ENCODE measurements at regions not wholly inside any gene's neighbourhood (a gene's known extent, or its start where the extent isn't known, plus 50 kb on each side); places are given as distances from the start of the nearest gene placed in this dataset.
"Not testable (repeated sequence)": the region's sequence is repeated elsewhere in the genome, so short reads cannot be mapped to it uniquely, and the experiment has no call there.

DNA sequence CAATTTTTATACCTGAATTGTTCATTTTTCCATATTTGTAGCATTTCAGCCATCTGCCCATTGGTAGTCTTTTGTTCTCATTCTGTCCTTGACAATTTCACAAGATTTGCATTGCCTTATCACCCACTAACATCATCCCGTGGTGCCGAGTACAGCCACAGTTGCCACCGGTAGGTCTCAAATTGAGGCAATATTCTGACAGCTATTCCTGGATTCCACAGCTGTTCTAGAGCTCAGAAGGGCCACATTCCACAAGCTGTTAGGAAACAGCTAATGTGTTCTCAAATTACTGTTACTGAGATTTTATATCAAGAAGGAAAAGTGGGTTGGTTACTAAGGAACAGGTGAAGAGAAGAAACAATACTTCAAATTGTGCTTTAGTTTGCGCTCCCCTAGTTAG lies 178.8 kb downstream of the RPRM start:
- no peak for DNase-seq

DNA sequence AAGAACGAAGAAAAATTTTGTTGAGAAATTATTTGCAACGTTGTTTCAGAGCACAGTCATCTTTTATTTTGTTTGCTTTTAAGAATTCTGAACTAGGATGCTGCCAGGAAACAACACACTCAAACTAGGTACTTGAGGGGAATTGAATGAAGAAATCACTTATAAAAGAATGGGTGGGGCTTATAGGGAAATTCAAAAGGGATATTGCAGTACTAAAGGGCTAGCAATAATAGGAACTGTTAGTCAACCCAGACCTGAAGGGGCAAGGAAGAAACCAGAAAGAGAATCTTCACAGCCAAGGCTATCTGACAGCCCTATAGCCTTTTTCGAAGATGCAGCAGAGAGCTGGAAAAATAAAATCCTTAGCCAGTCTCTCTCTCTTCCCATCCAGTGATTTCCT lies 179.3 kb downstream of the RPRM start:
- DNase-seq, result no peak

DNA sequence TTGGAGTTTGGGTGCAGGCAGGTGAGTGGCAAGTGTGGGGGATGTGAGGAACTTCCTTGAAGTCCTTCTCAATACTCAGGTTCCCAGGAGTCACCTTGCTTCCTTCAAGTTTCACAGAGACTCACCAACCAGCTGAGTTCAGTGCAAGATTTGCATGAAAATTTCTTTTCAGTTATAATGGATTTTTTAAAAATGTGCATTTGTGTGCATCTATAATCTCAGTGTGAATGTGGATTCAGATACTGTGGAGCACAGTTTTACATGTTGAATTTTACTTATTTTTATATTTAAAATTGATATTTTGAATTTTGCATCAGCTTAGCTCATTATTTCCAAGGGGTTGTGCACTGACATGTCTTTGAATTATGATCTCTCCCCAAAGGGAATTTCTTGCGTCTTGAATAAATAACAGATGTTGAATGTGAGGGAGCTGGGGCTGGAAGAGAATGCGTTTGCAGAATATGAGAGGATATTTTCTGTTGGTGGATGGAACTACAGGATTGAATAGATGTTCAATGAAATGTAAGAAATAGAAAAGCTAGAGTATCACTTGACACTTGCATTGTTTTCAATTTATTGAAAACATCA lies 184.3 kb downstream of the RPRM start:
- DNase-seq, result no peak

DNA sequence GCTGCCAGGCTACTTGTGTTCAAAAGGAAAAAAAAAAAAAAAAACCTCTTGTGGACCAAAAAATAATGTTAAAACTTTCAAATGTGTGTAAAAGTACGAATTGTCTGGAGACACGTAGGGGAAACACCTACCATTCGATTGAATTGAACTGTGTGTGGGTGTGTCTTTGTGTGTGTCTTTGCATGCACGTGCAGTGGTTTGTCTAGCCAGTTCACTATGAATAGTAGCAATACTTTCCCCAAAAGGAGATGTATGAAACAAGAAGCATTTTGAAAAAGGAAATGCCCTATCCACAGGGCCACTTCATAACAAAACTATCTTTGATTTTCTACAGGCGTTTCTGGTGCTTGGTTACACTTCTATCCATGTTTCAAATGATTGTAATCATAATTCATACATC lies 186.8 kb downstream of the RPRM start:
- DNase-seq, result no peak

DNA sequence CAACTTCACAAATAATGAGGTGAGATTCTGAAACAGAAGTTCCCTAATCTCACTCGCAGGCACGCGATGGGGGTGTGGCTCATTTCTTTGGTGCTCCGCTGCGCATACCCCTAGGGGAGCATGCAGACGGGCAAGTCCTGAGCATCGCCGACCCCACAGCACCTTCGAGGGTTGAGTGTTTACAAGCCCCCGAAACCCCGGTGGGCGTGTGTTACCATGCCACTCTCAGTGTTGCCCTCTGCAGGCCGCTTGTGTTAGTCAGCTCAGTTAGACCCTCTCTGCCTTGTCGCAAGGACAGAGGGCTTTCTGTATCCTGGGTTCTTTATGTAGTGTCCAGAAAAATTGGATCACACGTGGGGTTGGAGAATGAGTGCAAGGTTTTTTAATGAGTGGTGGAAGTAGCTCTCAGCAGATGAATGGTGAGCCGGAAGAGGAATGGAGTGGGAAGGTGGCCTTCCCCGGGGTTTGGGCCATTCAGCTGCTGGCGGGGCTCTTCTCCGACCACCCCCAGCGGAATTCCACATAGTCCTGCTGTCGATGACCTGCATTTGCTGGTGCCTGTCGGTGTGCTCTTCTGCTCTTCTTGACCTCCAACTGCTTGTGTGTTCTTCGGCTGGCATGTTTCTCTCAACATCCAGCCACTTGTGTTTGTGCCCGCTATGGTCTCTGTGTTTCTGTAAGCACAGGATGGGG lies 191.3 kb downstream of the RPRM start:
- DNase-seq, result no peak

DNA sequence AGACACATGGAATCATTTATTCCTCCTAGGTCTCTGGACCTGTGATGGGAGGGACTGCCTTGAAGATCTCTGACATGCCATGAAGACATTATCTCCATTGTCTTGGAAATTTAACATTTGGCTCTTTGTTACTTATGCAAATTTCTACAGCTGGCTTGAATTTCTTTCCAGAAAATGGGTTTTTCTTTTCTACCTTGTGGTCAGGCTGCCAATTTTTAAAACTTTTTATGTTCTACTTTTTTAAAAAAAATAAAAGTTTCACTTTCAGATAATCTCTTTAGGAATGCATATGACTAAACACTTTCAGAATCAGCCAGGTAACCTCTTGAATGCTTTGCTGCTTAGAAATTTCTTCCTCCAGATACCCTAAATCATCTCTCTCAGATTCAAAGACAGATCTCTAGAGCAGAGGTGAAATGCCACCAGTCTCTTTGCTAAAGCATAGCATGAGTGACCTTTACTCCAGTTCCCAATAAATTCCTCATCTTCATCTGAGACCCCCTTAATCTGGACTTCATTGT lies 209.6 kb downstream of the RPRM start:
- no peak for DNase-seq

DNA sequence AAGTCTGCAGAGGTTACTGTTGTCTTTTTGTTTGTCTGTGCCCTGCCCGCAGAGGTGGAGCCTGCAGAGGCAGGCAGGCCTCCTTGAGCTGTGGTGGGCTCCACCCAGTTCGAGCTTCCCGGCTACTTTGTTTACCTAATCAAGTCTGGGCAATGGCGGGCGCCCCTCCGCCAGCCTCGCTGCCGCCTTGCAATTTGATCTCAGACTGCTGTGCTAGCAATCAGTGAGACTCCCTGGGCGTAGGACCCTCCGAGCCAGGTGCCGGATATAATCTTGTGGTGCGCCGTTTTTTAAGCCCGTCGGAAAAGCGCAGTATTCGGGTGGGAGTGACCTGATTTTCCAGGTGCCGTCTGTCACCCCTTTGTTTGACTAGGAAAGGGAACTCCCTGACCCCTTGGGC lies 221.7 kb downstream of the RPRM start:
- not testable (repeated sequence) for DNase-seq

DNA sequence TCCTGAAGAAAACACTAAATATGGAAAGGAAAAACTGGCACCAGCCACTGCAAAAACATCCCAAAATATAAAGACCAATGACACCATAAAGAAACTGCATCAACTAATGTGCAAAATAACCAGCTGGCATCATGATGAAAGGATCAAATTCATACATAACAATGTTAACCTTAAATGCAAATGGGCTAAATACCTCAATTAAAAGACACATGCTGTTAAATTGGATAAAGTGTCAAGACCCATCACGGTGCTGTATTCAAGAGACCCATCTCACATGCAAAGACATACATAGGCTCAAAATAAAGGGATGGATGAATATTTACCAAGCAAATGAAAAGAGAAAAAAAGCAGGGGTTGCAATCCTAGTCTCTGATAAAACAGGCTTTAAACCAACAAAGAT lies 231.9 kb downstream of the RPRM start:
- DNase-seq, result not testable (repeated sequence)

DNA sequence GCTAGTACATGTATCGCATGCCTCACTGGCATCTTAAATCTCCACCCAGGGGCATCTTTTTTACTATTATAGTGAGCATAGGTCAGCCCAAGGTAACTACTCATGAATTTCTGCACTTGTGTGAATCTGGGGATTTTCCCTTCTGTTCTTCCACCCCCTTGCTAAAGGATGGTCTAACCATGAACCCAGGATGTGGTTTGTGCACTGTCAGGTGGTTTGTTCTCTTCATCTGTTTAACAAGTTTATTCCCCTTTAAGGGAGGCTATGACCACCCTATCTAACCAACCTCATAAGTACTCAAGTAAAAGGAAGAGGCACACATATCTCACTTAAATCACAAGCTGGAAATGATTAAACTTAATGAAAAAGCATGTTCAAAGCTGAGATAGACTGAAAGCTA lies 243.0 kb downstream of the RPRM start:
- DNase-seq, result no peak

DNA sequence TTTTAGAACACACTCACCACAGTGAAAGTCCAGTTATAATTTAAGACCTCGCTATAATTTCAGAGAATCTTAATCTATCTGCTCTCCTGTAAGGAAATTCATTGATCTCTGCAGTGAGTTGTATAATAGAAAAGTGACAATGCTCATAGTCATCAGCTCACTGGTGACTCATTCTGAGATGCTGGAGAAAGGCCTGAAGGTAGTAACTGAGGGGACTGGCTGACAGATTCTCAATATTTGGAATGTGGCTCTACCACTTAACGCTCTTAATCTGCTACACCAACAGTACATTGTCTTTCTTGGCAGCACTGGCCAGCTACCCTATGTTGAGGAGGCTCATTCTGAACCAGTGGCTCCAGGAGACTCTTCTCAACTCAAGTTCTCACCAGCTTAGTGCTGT lies 246.1 kb downstream of the RPRM start:
- DNase-seq, result no peak

DNA sequence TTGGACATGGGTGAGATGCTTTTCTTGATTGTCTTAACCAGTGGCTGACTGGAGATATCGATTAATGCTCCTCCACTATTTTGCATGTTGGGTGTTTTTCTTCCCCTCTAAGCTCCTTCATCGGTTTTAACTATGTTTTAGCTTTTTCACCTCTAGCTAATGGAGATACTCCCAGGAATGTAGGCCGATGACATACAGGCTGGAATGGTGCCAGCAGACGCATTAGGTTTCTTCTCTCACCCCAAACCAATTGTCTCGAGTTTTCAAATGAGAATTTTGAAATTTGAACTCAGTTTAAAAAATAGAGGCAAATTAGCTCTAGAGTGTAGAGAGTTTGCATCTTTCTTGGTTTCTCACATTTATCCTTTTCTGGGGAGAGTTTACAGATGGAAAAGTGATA lies 247.6 kb downstream of the RPRM start:
- no peak for DNase-seq

DNA sequence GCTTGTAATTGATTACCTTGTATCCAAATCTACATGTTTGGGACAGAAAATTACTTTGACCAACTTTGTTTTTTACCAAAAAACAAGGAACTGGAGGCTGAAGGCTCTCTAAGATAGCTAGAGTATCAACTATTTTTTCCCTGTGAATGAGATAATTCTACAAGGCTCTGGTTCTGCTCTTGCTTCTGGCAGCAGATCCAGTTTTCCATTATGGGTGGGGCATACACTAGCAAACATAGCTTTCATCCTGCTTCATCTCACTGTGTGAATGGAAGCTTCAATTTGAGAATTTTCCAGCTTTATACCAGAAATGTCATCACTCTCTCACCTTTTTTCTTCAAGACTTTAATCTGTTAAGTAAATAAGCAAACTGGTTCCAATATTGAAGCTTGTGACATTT lies 249.7 kb downstream of the RPRM start:
- DNase-seq, result no peak

DNA sequence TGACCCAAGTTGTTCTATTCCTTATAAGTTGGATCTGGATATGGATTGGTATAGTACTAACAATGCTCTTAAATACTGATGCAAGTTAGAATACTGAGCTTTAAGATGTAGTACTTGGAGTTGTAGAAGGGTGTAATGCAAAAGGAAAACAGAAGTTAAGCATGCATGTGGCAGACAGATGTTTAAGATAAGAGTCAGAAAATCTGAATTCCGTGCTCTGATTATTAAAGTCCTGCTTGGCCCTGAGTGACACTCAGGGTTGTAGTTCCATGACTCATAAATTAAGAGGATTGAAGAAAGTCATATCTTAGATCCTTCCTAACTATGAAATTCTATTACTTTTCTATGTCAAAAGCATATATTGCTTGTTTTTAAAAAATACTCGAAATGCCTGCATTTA lies 250.6 kb downstream of the RPRM start:
- DNase-seq, result no peak

DNA sequence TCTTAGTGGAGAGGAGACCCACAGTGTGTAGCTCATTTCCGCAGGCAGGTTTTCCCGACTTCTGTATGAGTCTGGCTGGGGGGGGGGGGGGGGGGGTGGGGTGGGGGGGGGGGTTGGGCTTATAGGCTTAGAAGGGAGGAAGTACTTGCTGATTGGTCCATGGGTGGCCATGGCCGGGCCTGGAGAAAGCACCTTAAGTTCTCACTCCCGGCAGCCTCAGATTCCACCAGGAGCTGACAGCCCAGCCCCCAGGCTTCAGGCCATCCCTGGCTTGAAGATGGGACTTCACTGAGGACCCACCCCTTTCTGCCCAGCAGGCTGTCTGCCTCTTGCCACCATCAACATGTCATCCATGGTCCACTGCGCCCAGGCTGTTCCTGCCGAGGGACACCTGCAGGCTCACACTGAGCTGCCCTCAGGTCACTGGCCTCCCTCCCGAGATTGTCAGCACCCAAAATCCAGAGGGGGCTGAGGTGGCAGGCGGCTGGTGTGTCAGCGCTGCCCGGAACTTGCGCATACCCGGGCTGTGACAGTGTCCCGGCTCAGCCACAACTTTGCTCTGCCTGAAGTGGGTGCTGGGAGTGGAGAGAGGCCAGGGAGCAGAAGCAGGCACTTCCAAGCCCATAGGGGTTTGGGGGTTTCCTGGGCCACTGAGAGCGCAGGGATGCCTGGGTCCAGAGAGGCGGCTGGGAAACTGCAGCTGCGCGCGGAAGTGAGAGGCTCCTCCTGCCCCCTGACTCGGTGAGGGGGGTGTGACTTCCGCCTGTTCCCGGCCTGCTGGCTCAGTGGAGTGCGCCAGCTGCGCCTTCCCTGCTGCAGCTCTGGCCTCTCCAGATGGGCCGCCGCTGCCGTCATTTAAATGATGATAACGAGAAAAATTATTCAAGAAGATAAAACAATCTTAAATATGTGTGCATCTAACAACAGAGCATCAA lies 256.1 kb downstream of the RPRM start:
- DNase-seq, result no peak

DNA sequence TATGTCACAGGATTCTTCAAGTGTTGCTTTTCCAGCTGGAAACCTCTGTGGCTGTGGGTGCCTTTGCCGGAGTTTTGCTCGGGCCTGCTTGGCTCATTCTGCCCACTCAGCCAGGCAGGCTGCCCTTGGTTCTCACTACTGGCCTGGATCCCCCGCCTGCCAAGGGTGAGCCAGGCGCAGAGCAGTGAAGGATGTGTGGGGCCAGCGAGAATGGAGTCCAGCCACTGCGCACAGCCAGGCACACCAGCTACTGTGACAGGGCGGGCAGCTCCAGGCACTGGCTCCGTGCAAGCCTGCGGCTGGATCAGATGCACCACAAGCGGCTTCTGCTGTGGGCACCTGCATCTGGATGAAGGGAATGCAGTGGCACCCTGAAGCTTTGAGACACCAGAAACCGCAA lies 257.1 kb downstream of the RPRM start:
- DNase-seq, result no peak

DNA sequence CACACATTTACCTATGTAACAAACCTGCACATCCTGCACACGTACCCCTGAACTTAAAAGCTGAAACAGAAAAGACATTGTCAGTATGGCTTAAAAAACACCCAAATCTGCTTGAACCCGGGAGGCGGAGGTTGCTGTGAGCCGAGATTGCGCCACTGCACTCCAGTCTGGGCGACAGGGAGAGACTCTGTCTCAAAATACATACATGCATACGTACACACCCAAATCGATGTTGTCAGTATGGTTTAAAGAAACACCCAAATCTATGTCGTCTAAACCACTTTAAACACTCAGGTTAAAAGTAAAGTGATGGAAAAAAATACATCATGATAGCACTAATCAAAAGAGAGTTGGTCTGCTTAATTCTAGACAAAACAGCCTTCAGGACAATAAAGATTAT lies 257.5 kb downstream of the RPRM start:
- no peak for DNase-seq

DNA sequence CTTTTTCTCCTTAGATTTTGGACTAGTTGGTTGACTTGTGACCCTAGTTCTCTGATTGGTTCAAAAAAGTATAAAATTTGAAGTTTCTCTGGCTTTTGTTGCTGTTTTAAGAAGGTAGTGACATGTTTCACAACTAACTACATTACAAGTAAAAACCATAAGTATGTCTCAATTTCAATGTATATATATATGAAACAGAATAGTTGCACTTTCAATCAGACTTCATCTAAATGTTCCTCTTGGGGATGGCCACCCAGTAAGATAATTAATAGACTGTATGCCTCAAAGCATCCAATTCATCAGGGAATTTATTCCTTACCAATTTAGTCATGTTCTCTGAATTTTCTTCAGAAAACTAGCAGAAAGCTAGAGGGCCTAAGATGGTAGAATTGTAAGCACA lies 259.7 kb downstream of the RPRM start:
- DNase-seq, result no peak

DNA sequence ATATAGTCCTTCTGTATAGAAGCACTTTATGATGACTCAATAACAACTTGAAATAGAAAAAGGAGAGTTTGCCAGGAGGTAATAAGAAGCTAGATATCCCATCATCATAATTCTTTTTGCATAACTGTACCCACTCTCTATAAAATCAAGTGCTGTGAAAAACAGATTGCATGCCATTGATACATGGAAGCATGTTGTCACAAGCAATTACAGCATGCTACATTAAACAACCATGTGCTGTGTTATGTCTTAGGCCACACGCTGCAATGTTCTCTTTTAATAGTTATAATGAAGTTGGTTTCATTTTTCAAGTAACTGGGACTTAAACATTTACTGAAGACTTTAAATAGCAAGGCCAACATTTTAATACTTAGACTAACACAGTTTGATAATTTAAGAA lies 264.2 kb downstream of the RPRM start:
- DNase-seq, result no peak

DNA sequence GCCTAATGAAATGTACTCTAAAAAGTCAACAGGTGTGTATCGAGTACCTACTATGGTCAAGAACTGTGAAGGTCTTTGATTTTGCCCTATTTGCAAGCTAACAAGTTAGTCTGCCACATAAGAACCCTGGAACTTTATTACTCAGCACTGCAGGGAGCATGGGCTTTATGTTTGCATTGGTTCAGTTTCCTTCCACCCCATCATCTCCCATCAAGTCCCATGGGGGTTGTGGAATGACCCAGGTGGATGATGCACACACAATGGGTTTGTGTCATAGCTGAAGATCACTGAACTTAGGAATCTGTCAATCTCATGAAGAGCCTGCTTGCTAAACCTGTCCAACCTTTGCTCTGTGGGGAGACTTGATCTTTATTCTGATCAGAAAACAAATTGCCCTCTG lies 265.5 kb downstream of the RPRM start:
- DNase-seq, result no peak

DNA sequence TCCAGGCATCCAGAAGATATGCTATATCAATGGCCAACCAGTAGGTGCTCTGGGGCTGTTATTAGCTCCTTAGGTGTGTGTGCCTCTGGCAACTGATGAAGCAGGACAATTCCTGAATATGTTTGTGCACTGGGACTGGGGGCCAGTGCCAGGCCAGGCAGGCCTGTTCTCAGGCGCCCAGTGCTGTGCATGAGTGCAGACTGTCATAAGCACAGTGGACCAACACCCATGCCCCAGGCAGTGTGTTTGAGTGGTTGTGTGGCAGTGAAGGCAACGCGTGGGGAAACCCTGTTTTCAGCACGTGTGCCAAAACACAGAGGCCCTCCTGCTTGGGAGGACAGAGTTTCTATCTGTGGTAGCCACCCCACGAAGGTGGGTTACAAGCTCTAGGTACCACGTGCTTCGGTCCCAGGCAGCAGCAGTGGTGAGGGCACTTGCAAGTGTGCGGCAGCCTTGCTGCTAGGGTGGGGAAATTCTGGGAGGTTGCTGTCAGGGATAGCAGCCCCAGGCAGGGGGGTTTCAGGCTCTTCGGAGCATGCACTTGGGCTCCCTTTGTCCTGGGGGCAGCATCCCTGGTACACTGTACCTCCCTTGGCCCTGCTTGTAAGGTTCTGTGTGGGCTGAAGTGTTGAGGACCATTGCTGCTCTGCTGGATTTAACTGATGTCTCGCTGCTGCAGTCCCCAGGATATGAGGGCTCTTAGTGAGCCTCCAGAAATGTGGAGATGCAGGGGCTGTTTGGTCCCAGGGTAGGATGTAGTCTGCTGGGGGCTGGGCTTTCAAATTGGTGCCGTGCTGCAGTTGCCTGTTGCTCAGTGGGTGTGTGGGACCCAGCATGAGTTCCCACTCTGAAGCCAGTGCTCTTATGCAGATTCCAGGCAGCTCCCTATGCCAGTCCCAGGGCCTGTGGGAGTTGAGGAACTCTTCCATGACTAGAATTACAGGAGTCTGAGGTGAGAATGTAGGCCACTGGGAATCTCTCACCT lies 280.9 kb downstream of the RPRM start:
- no peak for DNase-seq

DNA sequence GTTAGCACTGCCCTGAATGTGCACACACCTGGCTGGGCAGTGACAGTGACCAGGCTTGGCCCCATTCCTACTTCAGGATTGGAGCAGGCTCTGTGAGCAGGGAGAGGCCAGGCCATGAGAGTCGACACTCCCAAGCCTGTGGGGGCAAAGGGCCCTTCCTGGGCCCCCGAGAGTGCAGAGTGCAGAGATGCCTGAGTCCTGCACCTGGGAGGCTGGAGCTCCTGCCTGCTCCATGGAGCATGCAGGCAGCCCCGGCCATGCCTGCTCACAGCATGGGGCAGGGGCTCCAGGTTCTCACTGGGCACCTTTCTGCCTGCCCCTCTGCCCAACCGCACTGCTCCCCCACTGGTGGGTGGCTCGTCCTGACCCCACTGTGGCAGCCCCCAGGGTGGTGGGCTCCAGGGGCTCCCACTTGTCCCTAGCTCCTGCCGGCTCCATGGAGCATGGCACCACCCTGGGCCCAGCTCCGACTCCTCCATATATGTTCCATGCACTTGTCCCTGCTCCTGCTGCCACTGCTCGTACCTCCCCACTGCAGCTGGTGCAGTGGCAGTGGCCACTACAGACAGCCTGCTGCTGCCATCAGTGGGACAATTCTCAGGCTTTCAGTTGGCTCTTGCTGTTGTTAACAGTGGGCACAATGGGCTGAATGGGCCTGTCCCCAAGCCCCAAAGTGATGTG lies 282.0 kb downstream of the RPRM start:
- no peak for DNase-seq

DNA sequence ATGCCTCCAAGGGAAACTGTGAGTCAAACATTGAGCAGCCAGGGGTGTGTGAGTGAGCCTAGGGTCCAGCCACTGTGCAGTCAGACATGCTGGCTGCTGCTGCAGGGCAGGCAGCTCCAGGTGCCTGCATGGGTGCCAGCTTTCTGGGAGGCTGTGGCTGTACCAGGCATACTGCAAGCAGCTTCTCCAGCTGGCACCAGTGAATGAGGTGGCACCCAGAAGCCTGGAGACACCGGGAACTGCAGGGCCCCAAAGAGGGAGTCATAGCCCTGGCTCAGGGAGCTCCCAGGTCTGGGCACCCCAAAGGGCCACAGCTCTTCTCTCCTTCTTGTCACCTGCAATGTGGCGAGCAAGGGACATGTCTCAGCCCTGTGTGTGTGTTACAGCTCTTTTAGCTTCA lies 283.2 kb downstream of the RPRM start:
- no peak for DNase-seq
